PFSK-1 (cell line): ENCODE measurements at regions not wholly inside any gene's neighbourhood (a gene's known extent, or its start where the extent isn't known, plus 50 kb on each side); places are given as distances from the start of the nearest gene placed in this dataset.

ENCODE experiments used
- FOXP2 ChIP-seq: optimal IDR thresholded peaks from 2 replicates; pipeline ENCODE3; 2011; ENCODE audit warnings: borderline replicate concordance, control low read depth, inconsistent platforms; ENCODE audit not compliant: insufficient read depth; ENCODE audit errors: extremely low read length, extremely low read depth
- POLR2AphosphoS5 ChIP-seq: IDR thresholded peaks from 2 replicates; pipeline ENCODE4 v1.6.1; 2012; ENCODE audit warnings: low read depth, mild to moderate bottlenecking, control low read depth, low read length, moderate library complexity
- REST ChIP-seq, 2 experiments: IDR thresholded peaks; 2 replicates each; pipeline versions ENCODE4 v1.6.1 to v1.8.0; 2011 to 2012; ENCODE audit warnings: low read depth in 2 of 2, low read length in 2 of 2, control low read depth in 1 of 2, inconsistent platforms in 1 of 2, mild to moderate bottlenecking in 1 of 2, moderate library complexity in 1 of 2; ENCODE audit not compliant: insufficient read depth in 1 of 2
- SIN3A ChIP-seq: IDR thresholded peaks from 2 replicates; pipeline ENCODE4 v1.6.1; 2012; ENCODE audit warnings: mild to moderate bottlenecking, low read length, moderate library complexity, borderline replicate concordance; ENCODE audit not compliant: insufficient read depth
- TAF1 ChIP-seq: IDR thresholded peaks from 2 replicates; pipeline ENCODE4 v1.6.1; 2012; ENCODE audit warnings: low read length, control low read depth, borderline replicate concordance; ENCODE audit not compliant: insufficient read depth

- no peak for TF ChIP-seq REST (IDR thresholded peaks at IDR 0.05; ENCODE audit: insufficient read depth in 1 of 2, low read depth in 2 of 2, low read length in 2 of 2)
- no peak for TF ChIP-seq TAF1
- TF ChIP-seq FOXP2 = no peak
- no peak for TF ChIP-seq SIN3A
- TF ChIP-seq POLR2AphosphoS5 = no peak
Observed at GRCh38 chr7:22604246-22604645, 104.3 kb upstream of the STEAP1B start.

- TF ChIP-seq FOXP2 (no peak), REST (IDR thresholded peaks at IDR 0.05; ENCODE audit: insufficient read depth in 1 of 2, low read depth in 2 of 2, low read length in 2 of 2) (no peak), TAF1 (no peak), POLR2AphosphoS5 (no peak), SIN3A (no peak)
Observed at GRCh38 chr7:22601812-22602565, 102.0 kb upstream of the STEAP1B start.

- TF ChIP-seq REST (IDR thresholded peaks at IDR 0.05; ENCODE audit: insufficient read depth in 1 of 2, low read depth in 2 of 2, low read length in 2 of 2) (no peak), TAF1 (no peak), FOXP2 (no peak), POLR2AphosphoS5 (no peak), SIN3A (no peak)
Observed at GRCh38 chr7:22601408-22601807, 101.4 kb upstream of the STEAP1B start.

- TF ChIP-seq SIN3A = no peak
Observed at GRCh38 chr7:22601003-22601402, 101.0 kb upstream of the STEAP1B start.

- TF ChIP-seq SIN3A (no peak), FOXP2 (no peak), TAF1 (no peak), POLR2AphosphoS5 (no peak), REST (IDR thresholded peaks at IDR 0.05; ENCODE audit: insufficient read depth in 1 of 2, low read depth in 2 of 2, low read length in 2 of 2) (no peak)
Observed at GRCh38 chr7:22598318-22598920, 98.4 kb upstream of the STEAP1B start.
